Uterus (tissue), 2 donors: ENCODE measurements at regions not wholly inside any gene's neighbourhood (a gene's known extent, or its start where the extent isn't known, plus 50 kb on each side); places are given as distances from the start of the nearest gene placed in this dataset.
"Not testable (repeated sequence)": the region's sequence is repeated elsewhere in the genome, so short reads cannot be mapped to it uniquely, and the experiment has no call there.

Experiments
- POLR2A ChIP-seq, 2 donors: fragments of 450-650 bp; IDR thresholded peaks; one replicate each; pipeline ENCODE4 v1.6.1; 2016; ENCODE audit warnings: antibody characterized with exemption in 2 of 2, mild to moderate bottlenecking in 1 of 2, moderate library complexity in 1 of 2
- TF ChIP-seq, protein P1 (sequence below), 4 experiments: fragments of 200-600 bp in 2 of 4; fragments of 450-650 bp in 2 of 4; sonication (generic) in 2 of 4; IDR thresholded peaks; one replicate each; pipeline ENCODE4 v1.5.1; 2016 to 2019; ENCODE audit warnings: antibody characterized with exemption in 4 of 4, mild to moderate bottlenecking in 2 of 4, moderate library complexity in 1 of 4

GRCh38 chr4:42257645-42258044 is 105.2 kb upstream of the BEND4 start:
- TF ChIP-seq, protein P1, sequence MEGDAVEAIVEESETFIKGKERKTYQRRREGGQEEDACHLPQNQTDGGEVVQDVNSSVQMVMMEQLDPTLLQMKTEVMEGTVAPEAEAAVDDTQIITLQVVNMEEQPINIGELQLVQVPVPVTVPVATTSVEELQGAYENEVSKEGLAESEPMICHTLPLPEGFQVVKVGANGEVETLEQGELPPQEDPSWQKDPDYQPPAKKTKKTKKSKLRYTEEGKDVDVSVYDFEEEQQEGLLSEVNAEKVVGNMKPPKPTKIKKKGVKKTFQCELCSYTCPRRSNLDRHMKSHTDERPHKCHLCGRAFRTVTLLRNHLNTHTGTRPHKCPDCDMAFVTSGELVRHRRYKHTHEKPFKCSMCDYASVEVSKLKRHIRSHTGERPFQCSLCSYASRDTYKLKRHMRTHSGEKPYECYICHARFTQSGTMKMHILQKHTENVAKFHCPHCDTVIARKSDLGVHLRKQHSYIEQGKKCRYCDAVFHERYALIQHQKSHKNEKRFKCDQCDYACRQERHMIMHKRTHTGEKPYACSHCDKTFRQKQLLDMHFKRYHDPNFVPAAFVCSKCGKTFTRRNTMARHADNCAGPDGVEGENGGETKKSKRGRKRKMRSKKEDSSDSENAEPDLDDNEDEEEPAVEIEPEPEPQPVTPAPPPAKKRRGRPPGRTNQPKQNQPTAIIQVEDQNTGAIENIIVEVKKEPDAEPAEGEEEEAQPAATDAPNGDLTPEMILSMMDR (IDR thresholded peaks at IDR 0.05), result not testable (repeated sequence)
- not testable (repeated sequence) for TF ChIP-seq POLR2A (IDR thresholded peaks at IDR 0.05)
